GM12878 (cell line): ENCODE measurements at regions not wholly inside any gene's neighbourhood (a gene's known extent, or its start where the extent isn't known, plus 50 kb on each side); places are given as distances from the start of the nearest gene placed in this dataset.

Experiments
- ATAC-seq: fragments of 200-7000 bp; cut with Tn5 transposase; 3 replicates; pipeline ENCODE4 v1.9.1; 2020; ENCODE audit warnings: mild to moderate bottlenecking, moderate library complexity
- BruUV-seq: library from RNA; stranded (reverse); fragments of 400-500 nt; replicated peaks from 2 replicates; lab custom pipeline; 2021; lab: Mats Ljungman, UMichigan
- CTCF ChIA-PET: fragments of 300-600 bp; sonication (Branson Sonifier 250); formaldehyde crosslinking; extraction: SDS; loops from one replicate; lab custom pipeline; 2021; ENCODE audit warnings: inconsistent platforms; lab: Yijun Ruan, JAX
- POLR2A ChIA-PET: fragments of 350-600 bp; formaldehyde crosslinking; extraction: SDS; loops from one replicate; lab custom pipeline; 2021; ENCODE audit warnings: inconsistent platforms; lab: Charles Lee
- RAD21 ChIA-PET: fragments of 300-600 bp; sonication (Branson Sonifier 250); formaldehyde crosslinking; loops from one replicate; lab custom pipeline; 2023; ENCODE audit warnings: antibody characterized with exemption; ENCODE audit not compliant: unreplicated experiment; lab: Charles Lee
- SMC1A ChIA-PET: fragments of 300-600 bp; sonication (Branson Sonifier 250); formaldehyde crosslinking; loops from one replicate; lab custom pipeline; 2023; ENCODE audit not compliant: unreplicated experiment, uncharacterized antibody; lab: Charles Lee
- DNase-seq: peaks from one replicate; pipeline ENCODE4 v3.0.0-alpha.2; 2011; ENCODE audit warnings: low read depth, low spot score
- FAIRE-seq: peaks from 3 replicates; lab custom pipeline; 2011; peaks lifted over from hg19 to GRCh38; lab: Jason Lieb, UNC
- H2AFZ ChIP-seq: 2 replicates; pipeline ENCODE4 v1.6.0; 2011; ENCODE audit warnings: low read depth, low read length, control low read depth; ENCODE audit not compliant: control insufficient read depth
- H3K27ac ChIP-seq: 2 replicates; pipeline ENCODE4 v1.5.1; 2011; ENCODE audit warnings: control low read depth; ENCODE audit not compliant: control insufficient read depth, insufficient read depth
- H3K27me3 ChIP-seq, 2 experiments: replicated peaks in 1 of 2; 2 replicates each; pipeline versions ENCODE4 v1.6.0 to v1.6.1; 2011; ENCODE audit warnings: low read length in 1 of 2; ENCODE audit not compliant: control insufficient read depth in 2 of 2, insufficient read depth in 2 of 2
- H3K36me3 ChIP-seq, 2 experiments: 2 replicates each; pipeline ENCODE4 v1.5.1; 2011; ENCODE audit warnings: low read length in 1 of 2; ENCODE audit not compliant: control insufficient read depth in 2 of 2, insufficient read depth in 2 of 2
- H3K4me1 ChIP-seq: 2 replicates; pipeline ENCODE4 v1.6.1; 2011; ENCODE audit warnings: mild to moderate bottlenecking, low read length, moderate library complexity, mixed read lengths; ENCODE audit not compliant: control insufficient read depth, insufficient read depth
- H3K4me2 ChIP-seq: 2 replicates; pipeline ENCODE4 v1.6.0; 2011; ENCODE audit warnings: control low read depth; ENCODE audit not compliant: control insufficient read depth, insufficient read depth
- H3K4me3 ChIP-seq: fragments of 200-600 bp; sonication (generic); 2 replicates; pipeline ENCODE4 v1.5.1; 2016
- H3K79me2 ChIP-seq: 2 replicates; pipeline ENCODE4 v1.6.0; 2011; ENCODE audit warnings: low read length; ENCODE audit not compliant: control insufficient read depth, insufficient read depth
- H3K9ac ChIP-seq: 2 replicates; pipeline ENCODE4 v1.8.0; 2011; ENCODE audit warnings: low read length, control low read depth, mixed read lengths; ENCODE audit not compliant: control insufficient read depth, insufficient read depth
- H3K9me3 ChIP-seq: replicated peaks from 3 replicates; pipeline ENCODE4 v1.5.1; 2011; ENCODE audit warnings: mild to moderate bottlenecking, low read length; ENCODE audit not compliant: control insufficient read depth, insufficient read depth
- H4K20me1 ChIP-seq: 2 replicates; pipeline ENCODE4 v1.6.0; 2011; ENCODE audit not compliant: control insufficient read depth, insufficient read depth
- JUND ChIP-seq: IDR thresholded peaks from 2 replicates; pipeline ENCODE4 v1.6.1; 2012; ENCODE audit warnings: low read depth, mild to moderate bottlenecking, low read length, improper control_type of control experiment, moderate library complexity
- NFYA ChIP-seq: IDR thresholded peaks from 2 replicates; pipeline ENCODE4 v1.6.1; 2011; ENCODE audit warnings: low read depth, mild to moderate bottlenecking, low read length, improper control_type of control experiment, borderline replicate concordance
- NR2C1 ChIP-seq: fragments of 450-650 bp; IDR thresholded peaks from 2 replicates; pipeline ENCODE4 v1.6.1; 2017; ENCODE audit warnings: antibody characterized with exemption, mild to moderate bottlenecking, moderate library complexity
- PAX8 ChIP-seq: fragments of 450-650 bp; IDR thresholded peaks from 2 replicates; pipeline ENCODE4 v1.6.1; 2017; ENCODE audit warnings: mild to moderate bottlenecking, moderate library complexity
- POLR2AphosphoS2 ChIP-seq: IDR thresholded peaks from 2 replicates; pipeline ENCODE4 v1.6.1; 2011; ENCODE audit warnings: low read depth, mild to moderate bottlenecking, low read length, improper control_type of control experiment, moderate library complexity
- TCF7 ChIP-seq: IDR thresholded peaks from 2 replicates; pipeline ENCODE4 v1.6.1; 2014; ENCODE audit warnings: antibody characterized with exemption, borderline replicate concordance
- ZNF384 ChIP-seq: IDR thresholded peaks from 2 replicates; pipeline ENCODE4 v1.6.1; 2012; ENCODE audit warnings: low read depth, mild to moderate bottlenecking, low read length, improper control_type of control experiment, borderline replicate concordance
- WGBS: methylation state at CpG from one replicate; pipeline ENCODE4 v1.1.6; 2016; ENCODE audit warnings: low lambda C conversion rate; ENCODE audit not compliant: insufficient replicate concordance, insufficient coverage; ENCODE audit errors: missing lambda C conversion rate; 5-methylcytosine and 5-hydroxymethylcytosine counted together
- in situ Hi-C: fragments of 300-500 bp; cut with MboI; formaldehyde crosslinking; loops from 9 replicates; pipeline ENCODE4 v1.14.3; 2018; ENCODE audit warnings: mixed read lengths
- intact Hi-C: fragments of 100-400 bp; cut with micrococcal nuclease; formaldehyde crosslinking; loops from one replicate; pipeline ENCODE4 v1.14.2; 2022; ENCODE audit not compliant: unreplicated experiment
- TF ChIP-seq, protein P1 (sequence below), 3 experiments: IDR thresholded peaks in 2 of 3; conservative IDR thresholded peaks in 1 of 3; 2 replicates each; pipeline ENCODE4 v1.5.1; 2011; ENCODE audit warnings: low read depth in 3 of 3, low read length in 3 of 3, mild to moderate bottlenecking in 3 of 3, control low read depth in 2 of 3, moderate library complexity in 2 of 3, inconsistent platforms in 1 of 3, mixed read lengths in 1 of 3; ENCODE audit not compliant: control insufficient read depth in 2 of 3, insufficient read depth in 1 of 3; ENCODE audit errors: extremely low read depth in 1 of 3
- TF ChIP-seq, protein P2 (sequence below): fragments of 450-650 bp; IDR thresholded peaks from 2 replicates; pipeline ENCODE4 v1.6.1; 2017; ENCODE audit warnings: low read depth, mild to moderate bottlenecking, moderate library complexity
- TF ChIP-seq, protein P3 (sequence below): IDR thresholded peaks from 2 replicates; pipeline ENCODE4 v1.6.1; 2012; ENCODE audit warnings: improper control_type of control experiment, low read depth, low read length; ENCODE audit not compliant: insufficient replicate concordance

DNA sequence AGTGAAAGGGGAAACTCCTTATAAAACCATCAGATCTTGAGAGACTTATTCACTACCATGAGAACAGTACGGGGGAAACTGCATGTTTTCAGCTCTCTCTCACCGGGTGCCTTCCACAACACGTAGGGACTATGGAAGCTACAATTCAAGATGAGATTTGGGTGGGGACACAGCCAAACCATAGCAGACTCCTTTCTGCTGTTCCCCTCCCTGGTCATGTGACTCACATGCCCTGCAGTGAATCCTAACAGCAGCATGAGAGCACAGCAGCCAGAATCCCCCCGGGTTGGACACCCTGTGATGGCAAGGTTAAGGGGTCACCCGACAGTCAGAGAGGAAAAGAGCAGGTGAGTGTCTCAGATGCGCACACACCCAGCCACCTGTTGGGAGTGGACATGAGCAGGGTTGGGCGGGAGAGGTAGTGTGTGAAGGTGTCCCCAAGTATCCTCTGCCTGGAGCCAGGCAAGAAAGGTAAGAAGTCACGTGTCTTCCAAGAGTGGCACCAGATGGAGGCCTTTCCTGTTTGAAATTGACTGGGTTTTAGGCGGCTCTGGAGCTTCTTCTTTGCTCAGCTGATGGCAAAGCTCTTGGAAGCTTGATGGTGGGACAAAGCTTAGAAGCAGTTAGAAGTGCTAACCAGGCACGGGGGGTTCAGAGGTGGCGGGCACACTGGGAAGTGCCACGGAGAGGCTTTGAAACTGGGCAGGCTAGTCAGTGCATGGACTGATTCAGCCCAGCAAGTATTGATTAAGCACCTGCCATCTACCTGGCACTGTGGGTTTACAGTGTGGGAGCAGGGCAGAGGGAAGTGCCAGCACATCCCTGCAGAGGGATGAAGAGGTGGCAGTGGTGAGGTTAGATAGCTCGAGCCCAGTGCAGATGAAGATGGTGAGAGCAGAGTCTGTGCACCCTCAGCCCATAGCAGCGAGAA is 68.7 kb downstream of the RHOB start:
- no peak overlapping the region for H2AFZ ChIP-seq
- peak; percentile 57 for FAIRE-seq
- intact Hi-C loops: no loop called here
- H4K20me1 ChIP-seq: no peaks in the 10 kb centered on the region
- RAD21 ChIA-PET: interaction anchor here (0.8 to 2.5 kb wide), 4 partner anchors 10 to 80 kb away, joined by 3 to 19 read pairs (median 10); partner anchors contain the start of gene RHOB
- no peak overlapping the region for H3K4me3 ChIP-seq
- H3K36me3 ChIP-seq: no peaks in the 10 kb centered on the region
- BruUV-seq: no TSS peak
- 91% methylated on average over 14 of the region's 14 CpGs for WGBS
- no peak for ATAC-seq
- H3K9me3 ChIP-seq: no peaks in the 10 kb centered on the region; the same call in 2 of the 3 replicates
- H3K4me2 ChIP-seq: no peak overlapping the region
- in situ Hi-C loops: no loop called here
- POLR2A ChIA-PET: no interaction called here
- no peak overlapping the region for H3K9ac ChIP-seq
- TF ChIP-seq ZNF384 (no peak), NR2C1 (no peak), TCF7 (no peak), NFYA (no peak), JUND (no peak), PAX8 (no peak), POLR2AphosphoS2 (no peak)
- TF ChIP-seq, protein P1, sequence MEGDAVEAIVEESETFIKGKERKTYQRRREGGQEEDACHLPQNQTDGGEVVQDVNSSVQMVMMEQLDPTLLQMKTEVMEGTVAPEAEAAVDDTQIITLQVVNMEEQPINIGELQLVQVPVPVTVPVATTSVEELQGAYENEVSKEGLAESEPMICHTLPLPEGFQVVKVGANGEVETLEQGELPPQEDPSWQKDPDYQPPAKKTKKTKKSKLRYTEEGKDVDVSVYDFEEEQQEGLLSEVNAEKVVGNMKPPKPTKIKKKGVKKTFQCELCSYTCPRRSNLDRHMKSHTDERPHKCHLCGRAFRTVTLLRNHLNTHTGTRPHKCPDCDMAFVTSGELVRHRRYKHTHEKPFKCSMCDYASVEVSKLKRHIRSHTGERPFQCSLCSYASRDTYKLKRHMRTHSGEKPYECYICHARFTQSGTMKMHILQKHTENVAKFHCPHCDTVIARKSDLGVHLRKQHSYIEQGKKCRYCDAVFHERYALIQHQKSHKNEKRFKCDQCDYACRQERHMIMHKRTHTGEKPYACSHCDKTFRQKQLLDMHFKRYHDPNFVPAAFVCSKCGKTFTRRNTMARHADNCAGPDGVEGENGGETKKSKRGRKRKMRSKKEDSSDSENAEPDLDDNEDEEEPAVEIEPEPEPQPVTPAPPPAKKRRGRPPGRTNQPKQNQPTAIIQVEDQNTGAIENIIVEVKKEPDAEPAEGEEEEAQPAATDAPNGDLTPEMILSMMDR (IDR thresholded peaks at IDR 0.05 in 2 of 3, conservative IDR thresholded peaks at IDR 0.05 in 1 of 3; ENCODE audit: control insufficient read depth in 2 of 3, extremely low read depth in 1 of 3, insufficient read depth in 1 of 3, low read depth in 3 of 3, low read length in 3 of 3): no peak
- TF ChIP-seq, protein P2, sequence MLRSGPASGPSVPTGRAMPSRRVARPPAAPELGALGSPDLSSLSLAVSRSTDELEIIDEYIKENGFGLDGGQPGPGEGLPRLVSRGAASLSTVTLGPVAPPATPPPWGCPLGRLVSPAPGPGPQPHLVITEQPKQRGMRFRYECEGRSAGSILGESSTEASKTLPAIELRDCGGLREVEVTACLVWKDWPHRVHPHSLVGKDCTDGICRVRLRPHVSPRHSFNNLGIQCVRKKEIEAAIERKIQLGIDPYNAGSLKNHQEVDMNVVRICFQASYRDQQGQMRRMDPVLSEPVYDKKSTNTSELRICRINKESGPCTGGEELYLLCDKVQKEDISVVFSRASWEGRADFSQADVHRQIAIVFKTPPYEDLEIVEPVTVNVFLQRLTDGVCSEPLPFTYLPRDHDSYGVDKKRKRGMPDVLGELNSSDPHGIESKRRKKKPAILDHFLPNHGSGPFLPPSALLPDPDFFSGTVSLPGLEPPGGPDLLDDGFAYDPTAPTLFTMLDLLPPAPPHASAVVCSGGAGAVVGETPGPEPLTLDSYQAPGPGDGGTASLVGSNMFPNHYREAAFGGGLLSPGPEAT: no peak
- TF ChIP-seq, protein P3, sequence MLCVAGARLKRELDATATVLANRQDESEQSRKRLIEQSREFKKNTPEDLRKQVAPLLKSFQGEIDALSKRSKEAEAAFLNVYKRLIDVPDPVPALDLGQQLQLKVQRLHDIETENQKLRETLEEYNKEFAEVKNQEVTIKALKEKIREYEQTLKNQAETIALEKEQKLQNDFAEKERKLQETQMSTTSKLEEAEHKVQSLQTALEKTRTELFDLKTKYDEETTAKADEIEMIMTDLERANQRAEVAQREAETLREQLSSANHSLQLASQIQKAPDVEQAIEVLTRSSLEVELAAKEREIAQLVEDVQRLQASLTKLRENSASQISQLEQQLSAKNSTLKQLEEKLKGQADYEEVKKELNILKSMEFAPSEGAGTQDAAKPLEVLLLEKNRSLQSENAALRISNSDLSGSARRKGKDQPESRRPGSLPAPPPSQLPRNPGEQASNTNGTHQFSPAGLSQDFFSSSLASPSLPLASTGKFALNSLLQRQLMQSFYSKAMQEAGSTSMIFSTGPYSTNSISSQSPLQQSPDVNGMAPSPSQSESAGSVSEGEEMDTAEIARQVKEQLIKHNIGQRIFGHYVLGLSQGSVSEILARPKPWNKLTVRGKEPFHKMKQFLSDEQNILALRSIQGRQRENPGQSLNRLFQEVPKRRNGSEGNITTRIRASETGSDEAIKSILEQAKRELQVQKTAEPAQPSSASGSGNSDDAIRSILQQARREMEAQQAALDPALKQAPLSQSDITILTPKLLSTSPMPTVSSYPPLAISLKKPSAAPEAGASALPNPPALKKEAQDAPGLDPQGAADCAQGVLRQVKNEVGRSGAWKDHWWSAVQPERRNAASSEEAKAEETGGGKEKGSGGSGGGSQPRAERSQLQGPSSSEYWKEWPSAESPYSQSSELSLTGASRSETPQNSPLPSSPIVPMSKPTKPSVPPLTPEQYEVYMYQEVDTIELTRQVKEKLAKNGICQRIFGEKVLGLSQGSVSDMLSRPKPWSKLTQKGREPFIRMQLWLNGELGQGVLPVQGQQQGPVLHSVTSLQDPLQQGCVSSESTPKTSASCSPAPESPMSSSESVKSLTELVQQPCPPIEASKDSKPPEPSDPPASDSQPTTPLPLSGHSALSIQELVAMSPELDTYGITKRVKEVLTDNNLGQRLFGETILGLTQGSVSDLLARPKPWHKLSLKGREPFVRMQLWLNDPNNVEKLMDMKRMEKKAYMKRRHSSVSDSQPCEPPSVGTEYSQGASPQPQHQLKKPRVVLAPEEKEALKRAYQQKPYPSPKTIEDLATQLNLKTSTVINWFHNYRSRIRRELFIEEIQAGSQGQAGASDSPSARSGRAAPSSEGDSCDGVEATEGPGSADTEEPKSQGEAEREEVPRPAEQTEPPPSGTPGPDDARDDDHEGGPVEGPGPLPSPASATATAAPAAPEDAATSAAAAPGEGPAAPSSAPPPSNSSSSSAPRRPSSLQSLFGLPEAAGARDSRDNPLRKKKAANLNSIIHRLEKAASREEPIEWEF: no peak
- H3K79me2 ChIP-seq: no peaks in the 10 kb centered on the region
- H3K4me1 ChIP-seq: peaks cover 14% of the 10 kb centered on the region
- H3K27ac ChIP-seq: no peak overlapping the region
- SMC1A ChIA-PET: interaction anchor here (0.7 to 3.1 kb wide), 4 partner anchors 9 to 81 kb away, joined by 3 to 23 read pairs (median 4); no protein-coding TSS in a partner anchor
- H3K27me3 ChIP-seq: no peaks in the 10 kb centered on the region; a peak in 1 of 4 replicates
- CTCF ChIA-PET: interaction anchor here (0.9 to 1.0 kb wide), 2 partner anchors 11 to 127 kb away, joined by 3 read pairs; no protein-coding TSS in a partner anchor
- DNase-seq: no peak
